Activated T-helper 1 cell treated with anti-CD3 and anti-CD28 coated beads, Interleukin-2, amount 50 U/mL, for 16 hours (primary cell): ENCODE measurements at regions not wholly inside any gene's neighbourhood (a gene's known extent, or its start where the extent isn't known, plus 50 kb on each side); places are given as distances from the start of the nearest gene placed in this dataset.

Experiments used
- DNase-seq, 2 donors: peaks; one replicate each; pipeline ENCODE4 v3.0.0-alpha.2; 2020; ENCODE audit warnings: low read depth in 1 of 2, low spot score in 1 of 2

DNA sequence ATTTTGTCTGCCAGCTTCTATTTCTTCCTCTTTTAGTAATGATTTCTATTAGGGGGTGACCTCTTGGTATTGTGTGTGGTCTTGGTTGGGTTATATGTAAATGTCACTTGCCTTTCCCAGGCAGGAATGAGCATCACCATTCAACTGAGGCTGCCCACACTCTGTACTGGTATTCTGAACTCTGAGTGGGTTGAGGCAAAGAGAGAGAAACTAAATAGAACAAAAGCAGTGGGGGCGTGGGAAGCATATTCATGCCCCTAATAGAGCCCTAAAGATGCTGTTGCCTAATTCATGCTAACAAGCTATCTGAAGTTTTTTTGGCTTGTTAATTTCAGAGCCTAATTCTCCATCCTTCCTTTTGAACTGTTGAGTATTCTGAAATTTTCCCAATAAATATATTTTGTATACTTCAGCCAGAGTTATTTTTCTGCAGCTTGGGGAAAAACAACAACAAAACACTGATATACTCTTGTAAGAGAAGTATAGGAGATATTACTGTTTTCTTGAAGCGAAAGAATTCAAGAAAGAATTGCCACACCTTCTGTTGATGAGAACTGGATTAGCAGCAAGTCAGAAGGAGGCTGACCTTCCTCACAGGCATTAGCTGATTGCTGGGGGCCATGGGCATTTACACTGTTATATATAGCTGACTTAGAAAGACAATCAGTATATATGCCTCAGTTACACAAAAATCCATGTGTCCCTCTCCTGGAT lies 315.8 kb upstream of the KLF12 start:
- no peak for DNase-seq

DNA sequence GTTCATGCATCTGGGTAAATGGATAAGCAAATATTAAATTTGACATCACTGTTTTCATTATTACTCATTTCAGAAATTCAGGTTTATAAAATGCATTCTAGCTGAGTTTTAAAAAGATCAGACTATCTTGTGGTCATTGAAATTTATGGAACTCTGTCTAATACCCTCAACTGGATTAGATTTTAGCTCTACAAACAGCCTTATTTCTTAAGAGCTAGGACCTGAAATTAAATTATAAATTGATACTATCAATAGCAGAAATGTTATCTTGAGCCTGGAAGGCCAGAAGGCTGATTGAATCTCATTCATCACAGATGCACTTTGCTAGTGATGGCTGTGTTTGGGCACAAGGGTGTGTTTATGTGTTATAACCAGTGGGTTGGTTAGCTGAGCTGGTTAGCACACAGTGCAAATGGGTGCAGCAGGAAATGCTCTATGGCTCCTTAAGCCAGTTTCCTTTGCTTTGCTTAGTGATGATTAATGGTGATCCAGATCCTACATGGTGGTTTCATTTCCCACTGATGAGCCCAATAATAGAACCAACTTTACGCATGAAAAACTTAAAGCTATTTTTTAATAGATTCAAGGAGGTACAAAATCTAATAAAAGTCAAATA lies 310.8 kb upstream of the KLF12 start:
- DNase-seq, result no peak

DNA sequence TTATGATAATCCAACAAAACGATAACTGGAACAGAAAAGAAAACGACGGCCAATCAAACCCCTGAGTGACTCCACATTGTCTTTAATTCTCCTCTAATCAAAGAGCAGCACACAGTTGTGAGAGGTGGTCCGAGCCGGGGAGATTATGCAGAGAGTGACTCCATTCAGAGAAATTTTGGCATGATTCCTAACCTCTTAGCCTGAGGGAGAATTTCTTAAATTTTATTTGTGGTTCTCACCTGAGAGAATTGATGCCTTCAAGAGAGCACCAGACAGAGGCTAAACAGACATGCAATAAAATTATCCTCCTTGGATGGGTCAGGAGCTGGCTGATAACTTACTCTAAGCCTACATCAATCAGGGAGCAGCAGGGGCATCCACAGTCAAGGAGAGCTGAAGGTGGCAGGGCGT lies 310.0 kb upstream of the KLF12 start:
- no peak for DNase-seq

DNA sequence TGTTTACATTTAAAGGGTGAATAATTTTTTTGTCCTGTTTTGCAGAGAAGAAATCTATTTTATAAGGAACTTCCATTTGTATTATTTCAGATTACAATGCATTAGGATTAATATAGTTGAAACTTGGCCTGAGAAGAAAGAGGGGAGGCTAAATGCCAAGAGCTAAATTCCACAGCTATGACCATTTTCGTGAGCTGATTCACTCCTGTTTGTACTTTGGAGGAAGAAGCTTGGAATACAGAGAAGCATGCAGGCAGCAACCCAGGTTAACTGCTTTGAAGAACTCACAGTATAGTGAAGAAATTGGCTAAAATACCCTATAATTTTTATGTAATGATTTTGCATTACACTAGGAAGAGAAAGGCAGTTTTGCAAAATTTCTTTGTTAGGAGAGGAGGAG lies 309.4 kb upstream of the KLF12 start:
- DNase-seq, result no peak

DNA sequence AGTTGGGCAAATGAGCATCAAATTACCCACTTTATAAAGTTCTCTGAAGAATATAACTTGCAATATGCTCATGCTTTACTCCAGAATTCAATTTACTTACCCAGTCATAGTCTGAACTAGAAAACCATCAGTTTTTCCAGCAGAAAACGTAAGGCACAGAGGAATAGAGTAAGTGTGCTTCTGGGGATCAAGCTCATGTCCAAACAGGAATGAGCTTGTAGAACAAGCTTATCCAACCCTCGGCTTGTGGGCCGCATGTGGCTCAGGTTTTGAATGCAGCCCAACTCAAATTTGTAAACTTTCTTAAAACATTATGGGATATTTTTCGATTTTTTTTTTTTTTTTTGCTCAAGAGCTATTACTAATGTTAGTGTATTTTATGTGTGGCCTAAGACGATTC lies 308.5 kb upstream of the KLF12 start:
- no peak for DNase-seq

GRCh38 chr13:74438901-74439300 lies 304.7 kb upstream of the KLF12 start:
- no peak for DNase-seq

DNA sequence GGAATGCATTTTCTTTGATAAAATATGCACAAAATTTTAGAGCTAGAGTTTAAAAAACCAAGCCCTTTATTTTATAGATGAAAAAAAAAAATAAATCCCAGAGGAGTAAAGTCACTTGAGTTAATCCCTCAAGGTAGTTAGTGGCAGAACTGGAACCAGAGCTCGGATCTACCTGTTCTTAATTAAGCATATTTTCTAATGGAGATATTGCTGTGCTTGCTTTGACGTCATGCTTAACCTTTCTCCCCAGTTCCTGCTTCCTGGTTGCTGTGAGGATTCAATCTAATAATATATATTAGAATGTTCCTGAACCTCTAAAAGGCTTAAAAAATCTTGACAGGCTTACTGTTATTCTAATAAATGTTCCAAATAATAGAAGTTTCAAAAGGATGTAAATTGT lies 300.6 kb upstream of the KLF12 start:
- no peak for DNase-seq

- no peak for DNase-seq
Measured at GRCh38 chr13:74424455-74424854, 290.3 kb upstream of the KLF12 start.

DNA sequence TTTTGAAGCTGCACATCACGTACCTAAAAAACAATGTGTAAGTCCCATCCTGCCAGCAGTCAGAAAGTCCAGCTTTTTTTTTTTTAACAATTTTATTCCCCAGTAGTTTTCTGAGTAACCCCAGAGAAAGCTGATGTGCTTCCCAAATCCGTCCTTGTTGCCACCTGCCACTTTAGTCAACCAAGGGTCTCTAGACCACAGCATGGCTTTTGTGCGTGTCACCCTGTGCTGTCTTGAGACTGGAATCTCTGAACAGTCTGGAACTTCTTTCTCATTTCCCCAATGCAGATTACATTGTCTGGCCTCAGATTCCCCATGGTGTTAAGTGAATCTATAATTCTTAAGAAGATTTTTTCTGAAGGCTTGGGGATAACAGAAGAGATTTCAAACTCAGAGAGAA lies 289.2 kb upstream of the KLF12 start:
- no peak for DNase-seq

GRCh38 chr13:74414458-74414857 lies 280.3 kb upstream of the KLF12 start:
- DNase-seq, result no peak

DNA sequence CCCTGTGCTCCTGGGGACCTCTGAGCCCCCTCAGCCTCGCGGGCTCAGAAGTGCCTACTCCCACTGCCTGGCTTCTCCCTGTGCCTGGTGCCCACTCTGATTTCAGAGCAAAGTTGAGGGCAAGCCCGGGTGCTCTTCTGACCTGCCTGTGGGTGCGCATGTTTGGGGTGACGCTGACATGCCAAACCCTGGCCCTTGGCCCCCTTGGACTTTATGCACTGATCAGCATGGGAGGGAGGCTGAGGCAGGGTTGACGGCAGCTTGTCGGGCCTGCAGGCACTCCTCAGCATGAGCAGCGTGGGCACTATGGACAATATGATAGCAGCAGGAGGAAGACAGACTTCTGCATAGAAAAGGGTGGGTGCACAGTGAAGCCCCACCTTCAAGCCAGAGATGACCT lies 279.3 kb upstream of the KLF12 start:
- no peak for DNase-seq

DNA sequence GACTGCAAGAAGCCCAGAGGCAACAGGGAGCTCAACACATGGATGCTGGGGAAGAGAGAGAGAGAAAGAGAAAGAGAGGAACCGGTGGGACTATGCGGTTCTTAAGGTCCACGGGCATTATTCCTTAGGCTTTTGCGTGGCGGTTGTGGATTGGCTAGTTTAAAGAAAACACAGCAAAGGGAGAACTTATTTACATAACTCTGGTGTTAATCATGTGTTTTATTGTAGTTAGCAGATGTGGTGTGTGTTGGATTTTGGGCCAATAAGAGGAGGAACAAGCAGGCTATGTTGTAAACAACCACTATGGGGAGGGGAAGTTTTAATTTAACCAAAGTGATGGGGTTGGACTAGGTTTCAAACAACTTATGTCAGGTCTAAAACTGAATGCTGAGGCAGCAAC lies 275.3 kb upstream of the KLF12 start:
- DNase-seq, result no peak

DNA sequence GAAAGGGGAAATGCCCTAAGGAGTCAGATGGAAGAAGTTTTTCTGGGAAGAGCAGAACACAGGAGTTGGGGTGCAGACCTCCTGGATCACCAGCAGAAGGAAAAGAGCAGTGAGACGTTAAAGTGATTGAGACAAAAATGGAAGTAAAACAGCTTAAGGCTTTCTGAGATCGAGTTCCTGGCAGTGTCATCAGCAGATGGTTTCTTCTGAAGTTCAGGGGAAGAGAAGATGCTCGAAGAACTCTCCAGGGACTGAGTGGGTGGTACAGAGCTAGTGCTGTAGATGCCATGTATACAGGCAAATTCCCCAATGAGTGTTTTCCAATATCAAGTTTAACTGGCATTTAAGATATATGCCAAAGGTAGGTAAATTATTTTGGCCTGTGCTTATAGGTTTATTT lies 272.2 kb upstream of the KLF12 start:
- DNase-seq, result no peak

- no peak for DNase-seq
Measured at GRCh38 chr13:74398599-74398998, 264.4 kb upstream of the KLF12 start.

DNA sequence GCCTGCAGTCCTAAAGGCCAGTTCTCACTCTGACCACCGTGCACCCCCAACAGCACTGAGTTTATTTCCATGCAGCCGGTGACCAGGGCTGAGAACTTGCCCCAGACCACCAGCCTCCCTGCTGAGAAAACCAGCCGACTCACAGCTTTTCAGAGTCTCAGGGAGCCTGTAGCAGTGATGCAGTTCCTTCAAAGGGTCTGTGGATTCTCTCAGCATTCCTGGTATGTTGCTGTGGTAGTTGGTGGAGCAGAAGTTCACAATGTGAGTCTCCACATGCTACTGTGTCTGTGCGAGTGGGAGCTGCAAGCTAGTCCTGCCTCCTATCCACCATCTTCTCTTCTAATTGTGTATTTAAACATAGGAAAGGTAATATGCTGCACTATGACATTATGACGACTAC lies 254.9 kb upstream of the KLF12 start:
- no peak for DNase-seq

DNA sequence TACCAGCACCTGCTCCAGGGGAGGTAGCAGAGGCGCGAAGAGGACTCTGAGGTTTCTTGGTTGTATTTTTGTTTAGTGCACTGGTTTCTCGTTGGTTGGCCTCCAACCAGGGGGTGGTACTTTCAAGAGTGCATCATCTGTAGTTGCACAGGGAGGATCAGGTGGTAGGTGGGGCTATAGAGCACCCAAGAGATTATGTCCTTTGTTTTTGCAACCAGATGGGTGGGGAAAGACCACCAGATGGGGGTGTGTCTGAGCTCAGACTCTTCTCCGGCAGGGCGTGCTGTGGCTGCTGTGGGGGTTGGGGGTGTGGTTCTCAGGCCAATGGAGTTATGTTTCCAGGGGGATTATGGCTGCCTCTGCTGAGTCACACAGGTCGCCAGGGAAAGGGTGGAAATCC lies 254.4 kb upstream of the KLF12 start:
- no peak for DNase-seq

- no peak for DNase-seq
Measured at GRCh38 chr13:74372511-74372910, 238.3 kb upstream of the KLF12 start.

DNA sequence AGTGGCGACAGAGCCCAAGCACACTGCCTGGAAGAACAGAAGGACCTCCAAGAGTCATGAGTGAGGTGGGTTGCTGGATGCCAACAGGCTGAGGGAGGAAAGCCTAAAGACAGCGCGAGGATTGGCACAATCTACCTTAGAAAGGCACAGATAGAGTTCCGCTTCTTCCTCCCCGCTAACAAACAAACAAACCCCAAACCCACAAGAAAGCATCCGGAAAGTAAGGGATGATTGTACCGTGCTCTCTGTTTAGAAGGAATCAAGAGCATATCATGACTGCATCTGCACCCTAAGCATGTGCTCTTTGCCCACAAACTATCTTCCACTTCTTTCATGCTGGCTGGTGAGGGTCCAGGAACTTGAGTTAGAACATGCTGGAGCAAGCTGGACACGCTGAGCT lies 233.0 kb upstream of the KLF12 start:
- DNase-seq, result no peak

GRCh38 chr13:74361274-74361673 lies 227.1 kb upstream of the KLF12 start:
- no peak for DNase-seq

DNA sequence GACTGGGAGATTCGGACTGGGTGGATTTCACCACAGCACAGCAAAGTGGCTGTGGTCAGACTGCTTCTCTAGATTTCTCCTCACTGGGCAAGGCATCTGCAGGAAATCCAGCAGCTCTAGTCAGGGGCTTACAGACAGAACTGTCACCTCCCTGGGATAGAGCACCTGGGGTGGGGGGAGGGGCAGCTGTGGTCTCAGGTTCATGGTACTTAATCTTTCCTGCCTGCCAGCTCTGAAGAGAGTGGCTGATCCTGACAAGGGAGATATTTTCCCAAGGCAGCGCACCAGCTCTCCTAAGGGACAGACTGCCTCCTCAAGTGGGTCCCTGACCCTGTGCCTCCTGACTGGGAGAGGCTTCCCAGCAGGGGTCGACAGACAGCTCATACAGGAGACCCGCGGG lies 212.8 kb upstream of the KLF12 start:
- no peak for DNase-seq

- no peak for DNase-seq
Measured at GRCh38 chr13:74338341-74338740, 204.1 kb upstream of the KLF12 start.

- DNase-seq, result no peak
Measured at GRCh38 chr13:74336546-74336945, 202.3 kb upstream of the KLF12 start.

GRCh38 chr13:74335370-74335769 lies 201.2 kb upstream of the KLF12 start:
- DNase-seq, result no peak
